Panc1 (cell line): ENCODE measurements at regions not wholly inside any gene's neighbourhood (a gene's known extent, or its start where the extent isn't known, plus 50 kb on each side); places are given as distances from the start of the nearest gene placed in this dataset.

Source experiments
- ATAC-seq: fragments of 200-7000 bp; cut with Tn5 transposase; 2 replicates; pipeline ENCODE4 v1.9.1; 2020; ENCODE audit warnings: mild to moderate bottlenecking, moderate library complexity
- BruUV-seq: library from RNA; stranded (reverse); fragments of 400-500 nt; replicated peaks from 2 replicates; lab custom pipeline; 2021; lab: Mats Ljungman, UMichigan
- CTCF ChIA-PET: fragments of 300-600 bp; sonication (Branson Sonifier 250); formaldehyde crosslinking; loops from one replicate; lab custom pipeline; 2022; ENCODE audit warnings: antibody characterized with exemption; lab: Charles Lee
- POLR2A ChIA-PET: fragments of 300-600 bp; sonication (Branson Sonifier 250); formaldehyde crosslinking; loops from one replicate; lab custom pipeline; 2022; ENCODE audit warnings: antibody characterized with exemption; lab: Charles Lee
- DNase-seq: peaks from one replicate; pipeline ENCODE4 v3.0.0-alpha.2; 2010; ENCODE audit warnings: low read depth, low spot score
- H3K27ac ChIP-seq: 2 replicates; pipeline ENCODE4 v1.5.1; 2011; ENCODE audit warnings: mild to moderate bottlenecking, low read length, inconsistent platforms
- H3K27me3 ChIP-seq: fragments of 200-500 bp; sonication (Bioruptor generic); 2 replicates; pipeline ENCODE4 v1.6.0; 2014; ENCODE audit warnings: low read length, inconsistent platforms; ENCODE audit not compliant: control insufficient read depth, insufficient read depth
- H3K36me3 ChIP-seq: fragments of 200-500 bp; sonication (Bioruptor generic); 2 replicates; pipeline ENCODE4 v1.5.1; 2014; ENCODE audit warnings: inconsistent platforms, mild to moderate bottlenecking, low read length, moderate library complexity; ENCODE audit not compliant: control insufficient read depth, insufficient read depth
- H3K4me1 ChIP-seq: 2 replicates; pipeline ENCODE4 v1.5.1; 2011; ENCODE audit warnings: inconsistent platforms, mild to moderate bottlenecking, low read length, moderate library complexity; ENCODE audit not compliant: control insufficient read depth, insufficient read depth
- H3K4me3 ChIP-seq, 2 experiments: 2 replicates each; pipeline ENCODE4 v1.5.1; 2011 to 2012; ENCODE audit warnings: low read depth in 2 of 2, low read length in 2 of 2, mild to moderate bottlenecking in 2 of 2, inconsistent platforms in 1 of 2, moderate library complexity in 1 of 2
- H3K9me3 ChIP-seq: fragments of 200-500 bp; sonication (Bioruptor generic); 2 replicates; pipeline ENCODE4 v1.5.1; 2014; ENCODE audit warnings: low read depth, mild to moderate bottlenecking, inconsistent platforms, low read length, moderate library complexity; ENCODE audit not compliant: control insufficient read depth, insufficient read depth
- CTCF ChIP-seq: fragments of 450-650 bp; IDR thresholded peaks from 2 replicates; pipeline ENCODE4 v1.5.1; 2017; ENCODE audit warnings: mild to moderate bottlenecking
- POLR2AphosphoS5 ChIP-seq: IDR thresholded peaks from 2 replicates; pipeline ENCODE4 v1.6.1; 2012; ENCODE audit warnings: mild to moderate bottlenecking, low read depth, low read length, moderate library complexity
- REST ChIP-seq, 2 experiments: IDR thresholded peaks; 2 replicates each; pipeline ENCODE4 v1.6.1; 2011 to 2012; ENCODE audit warnings: low read depth in 2 of 2, control low read depth in 1 of 2, low read length in 1 of 2, mild to moderate bottlenecking in 1 of 2, moderate library complexity in 1 of 2; ENCODE audit not compliant: insufficient read depth in 1 of 2
- SIN3A ChIP-seq: IDR thresholded peaks from 2 replicates; pipeline ENCODE4 v1.6.1; 2012; ENCODE audit warnings: low read depth, mild to moderate bottlenecking, low read length, moderate library complexity, borderline replicate concordance; ENCODE audit not compliant: insufficient read depth
- TCF7L2 ChIP-seq: IDR thresholded peaks from 2 replicates; pipeline ENCODE4 v1.6.1; 2011; ENCODE audit warnings: mild to moderate bottlenecking, low read depth, low read length, inconsistent platforms
- in situ Hi-C: cut with HindIII; loops from 2 replicates; pipeline ENCODE4 v1.10.0; 2016; ENCODE audit warnings: low sequenced_read_pairs, low pct_unique_long_range_greater_than_20kb
- intact Hi-C: fragments of 100-400 bp; cut with micrococcal nuclease; formaldehyde crosslinking; loops from one replicate; pipeline ENCODE4 v1.10.0; 2022; ENCODE audit not compliant: unreplicated experiment

GRCh38 chr13:47846886-47847285 lies 154.2 kb downstream of the SUCLA2 start:
- no peak for ATAC-seq
- POLR2A ChIA-PET, result no interaction called here
- DNase-seq, result no peak
- H3K4me1 ChIP-seq, result no peaks in the 10 kb centered on the region
- in situ Hi-C loops, result no loop called here
- no peaks in the 10 kb centered on the region for H3K27me3 ChIP-seq
- no peak overlapping the region for H3K4me3 ChIP-seq
- H3K36me3 ChIP-seq, result no peaks in the 10 kb centered on the region
- intact Hi-C loops, result no loop called here
- H3K9me3 ChIP-seq, result no peaks in the 10 kb centered on the region
- H3K27ac ChIP-seq, result no peak overlapping the region
- TF ChIP-seq TCF7L2, result no peak
- CTCF ChIA-PET, result no interaction called here
- no TSS peak for BruUV-seq

GRCh38 chr13:47845981-47846380 lies 155.1 kb downstream of the SUCLA2 start:
- TF ChIP-seq SIN3A (no peak), CTCF (no peak), TCF7L2 (no peak), REST (IDR thresholded peaks at IDR 0.05; ENCODE audit: insufficient read depth in 1 of 2, low read depth in 2 of 2, low read length in 1 of 2) (no peak), POLR2AphosphoS5 (no peak)
- no peaks in the 10 kb centered on the region for H3K36me3 ChIP-seq
- ChIA-PET POLR2A (no interaction called here), CTCF (no interaction called here)
- BruUV-seq, result no TSS peak
- H3K4me1 ChIP-seq, result no peaks in the 10 kb centered on the region
- H3K9me3 ChIP-seq, result no peaks in the 10 kb centered on the region
- DNase-seq, result no peak
- intact Hi-C loops (no loop called here), in situ Hi-C loops (no loop called here)
- no peak overlapping the region for H3K4me3 ChIP-seq
- no peaks in the 10 kb centered on the region for H3K27me3 ChIP-seq
- no peak overlapping the region for H3K27ac ChIP-seq
- ATAC-seq, result no peak

- Histone ChIP-seq H3K27me3 (no peaks in the 10 kb centered on the region), H3K36me3 (no peaks in the 10 kb centered on the region), H3K4me1 (no peaks in the 10 kb centered on the region), H3K27ac (no peak overlapping the region), H3K4me3 (no peak overlapping the region), H3K9me3 (no peaks in the 10 kb centered on the region)
- ATAC-seq, result no peak
- ChIA-PET CTCF (no interaction called here), POLR2A (no interaction called here)
- no peak for DNase-seq
- TF ChIP-seq POLR2AphosphoS5 (no peak), CTCF (no peak), SIN3A (no peak), REST (IDR thresholded peaks at IDR 0.05; ENCODE audit: insufficient read depth in 1 of 2, low read depth in 2 of 2, low read length in 1 of 2) (no peak), TCF7L2 (no peak)
- no TSS peak for BruUV-seq
- in situ Hi-C loops (no loop called here), intact Hi-C loops (no loop called here)
Measured at GRCh38 chr13:47843005-47843404, 158.1 kb downstream of the SUCLA2 start.
